Body of pancreas (tissue), 4 donors: ENCODE measurements at regions not wholly inside any gene's neighbourhood (a gene's known extent, or its start where the extent isn't known, plus 50 kb on each side); places are given as distances from the start of the nearest gene placed in this dataset.

Source experiments
- ATAC-seq: fragments of 150-250 bp; one replicate; pipeline ENCODE4 v1.9.1; 2016
- DNase-seq, 4 donors: peaks; one replicate each; pipeline ENCODE4 v3.0.0-alpha.2; 2019
- H3K27ac ChIP-seq, 4 donors: fragments of 200-600 bp; sonication (generic); 1 replicate in 3 of 4; 2 replicates in 1 of 4; pipeline versions ENCODE4 v1.5.1 to v1.6.1; 2016 to 2019; ENCODE audit warnings: mild to moderate bottlenecking in 1 of 4, mixed read lengths in 1 of 4, moderate library complexity in 1 of 4
- H3K27me3 ChIP-seq, 2 donors: fragments of 200-600 bp; sonication (generic); one replicate each; pipeline ENCODE4 v1.6.0; 2016; ENCODE audit warnings: mild to moderate bottlenecking in 1 of 2
- H3K36me3 ChIP-seq, 2 donors: fragments of 200-600 bp; sonication (generic); replicated peaks in 1 of 2; 2 replicates each; pipeline ENCODE4 v1.5.1; 2016; ENCODE audit warnings: low read depth in 2 of 2; ENCODE audit not compliant: insufficient read depth in 1 of 2
- H3K4me1 ChIP-seq: fragments of 200-600 bp; sonication (generic); one replicate; pipeline ENCODE4 v1.6.0; 2016
- H3K4me3 ChIP-seq, 2 donors: fragments of 200-600 bp; sonication (generic); 1 replicate in 1 of 2; 2 replicates in 1 of 2; pipeline ENCODE4 v1.5.1; 2016 to 2019
- H3K9me3 ChIP-seq, 3 donors: fragments of 200-600 bp; sonication (generic); 1 replicate in 2 of 3; 2 replicates in 1 of 3; pipeline ENCODE4 v1.5.1; 2016
- CTCF ChIP-seq, 7 experiments: fragments of 450-650 bp in 4 of 7; fragments of 200-600 bp in 3 of 7; sonication (generic) in 3 of 7; IDR thresholded peaks; one replicate each; pipeline ENCODE4 v1.5.1; 2016 to 2019; ENCODE audit warnings: antibody characterized with exemption in 7 of 7
- POLR2A ChIP-seq, 3 donors: fragments of 450-650 bp; IDR thresholded peaks; one replicate each; pipeline ENCODE4 v1.6.1; 2016; ENCODE audit warnings: antibody characterized with exemption in 3 of 3, mild to moderate bottlenecking in 2 of 3
- WGBS, 2 donors: methylation state at CpG; one replicate each; pipeline ENCODE4 v1.1.5; 2017; 5-methylcytosine and 5-hydroxymethylcytosine counted together
- intact Hi-C: fragments of 100-400 bp; cut with DNase I; formaldehyde crosslinking; loops from one replicate; pipeline ENCODE4 v1.15.1; 2023

DNA sequence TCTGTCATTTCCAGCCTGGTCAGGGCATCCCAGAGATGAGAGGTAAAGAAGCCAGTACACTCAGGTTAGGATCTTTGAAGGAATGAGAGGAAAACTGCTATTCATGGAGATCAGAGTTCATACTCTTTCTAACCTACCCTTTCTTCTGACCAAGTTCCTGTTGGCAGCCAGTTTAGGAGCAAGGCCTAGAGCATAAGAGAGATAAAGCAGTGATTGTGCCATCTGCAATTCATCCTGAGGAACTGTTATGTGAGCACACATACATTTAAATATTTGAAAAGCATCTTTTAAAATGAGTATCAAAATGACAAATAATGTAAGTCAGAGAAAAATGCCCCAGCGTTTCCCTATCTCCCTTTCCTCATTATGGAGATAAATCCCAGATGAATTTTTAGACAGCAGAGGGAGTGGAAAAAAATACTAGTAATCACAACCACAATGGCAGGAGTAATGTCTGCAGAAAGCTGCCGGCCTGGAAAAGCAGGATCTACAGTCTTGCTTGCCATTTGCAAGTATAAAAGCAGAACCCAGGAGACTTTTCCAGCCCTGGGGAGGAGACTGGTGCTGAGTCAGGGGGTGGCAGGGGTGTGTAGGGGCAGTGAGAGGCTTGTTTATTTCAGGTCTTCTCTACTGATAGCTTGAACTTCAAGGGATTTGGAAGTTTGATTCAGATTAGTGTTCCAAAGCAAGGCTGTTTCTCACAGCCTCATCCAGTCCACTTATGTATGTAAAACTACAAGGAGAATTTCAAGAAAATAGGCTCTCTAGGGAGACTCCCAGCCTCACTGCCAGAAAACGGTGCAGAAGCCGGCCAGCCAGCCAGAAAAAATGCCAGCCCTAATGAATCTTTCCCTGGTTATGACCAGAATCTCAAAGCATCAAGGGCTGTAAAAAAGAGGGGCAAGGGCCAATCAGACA lies 1052.4 kb downstream of the TUSC7 start:
- H3K36me3 ChIP-seq = no peaks in the 10 kb centered on the region
- 46 to 54% methylated on average over 4 of the region's 4 CpGs for WGBS, 2 donors
- no peak overlapping the region for H3K4me3 ChIP-seq
- no peak for TF ChIP-seq CTCF (IDR thresholded peaks at IDR 0.05)
- no peak for TF ChIP-seq POLR2A (IDR thresholded peaks at IDR 0.05)
- no peaks in the 10 kb centered on the region for H3K27me3 ChIP-seq
- H3K9me3 ChIP-seq = peaks cover 0 to 3% (median 0%) of the 10 kb centered on the region in 3 donors
- intact Hi-C loops = no loop called here
- ATAC-seq = no peak
- no peak for DNase-seq
- H3K27ac ChIP-seq = no peak overlapping the region
- no peaks in the 10 kb centered on the region for H3K4me1 ChIP-seq

DNA sequence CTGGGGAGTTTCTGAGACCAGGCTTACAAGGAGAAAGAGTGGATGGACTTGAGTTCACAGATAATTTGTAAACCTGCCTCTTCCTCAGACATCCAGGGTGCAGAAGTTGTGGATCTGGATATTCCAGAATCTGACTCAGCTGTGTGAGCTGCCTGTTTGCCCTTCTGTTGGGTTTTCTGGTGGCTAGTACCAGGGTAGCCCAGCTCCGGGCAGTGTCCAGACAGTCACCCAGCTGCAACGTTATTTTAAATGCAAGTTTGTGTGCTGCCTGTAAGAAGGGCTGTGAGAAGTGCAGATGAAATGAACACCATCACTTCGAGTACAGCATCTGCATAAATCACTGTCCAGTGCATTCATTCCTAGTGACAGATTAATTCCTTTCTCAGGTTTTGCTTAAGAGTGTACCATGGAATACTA lies 1053.0 kb downstream of the TUSC7 start:
- Histone ChIP-seq H3K36me3 (no peaks in the 10 kb centered on the region), H3K9me3 (peaks cover 0 to 3% (median 0%) of the 10 kb centered on the region in 3 donors), H3K27me3 (no peaks in the 10 kb centered on the region), H3K27ac (no peak overlapping the region), H3K4me3 (no peak overlapping the region), H3K4me1 (no peaks in the 10 kb centered on the region)
- ATAC-seq (no peak), DNase-seq (no peak)
- intact Hi-C loops = no loop called here
- WGBS, 2 donors = 23 to 27% methylated on average over 3 of the region's 3 CpGs
- TF ChIP-seq CTCF (IDR thresholded peaks at IDR 0.05) (no peak), POLR2A (IDR thresholded peaks at IDR 0.05) (no peak)

- Histone ChIP-seq H3K36me3 (no peaks in the 10 kb centered on the region), H3K27ac (no peak overlapping the region), H3K4me1 (no peaks in the 10 kb centered on the region), H3K4me3 (no peak overlapping the region), H3K27me3 (no peaks in the 10 kb centered on the region), H3K9me3 (peaks cover 0 to 3% (median 0%) of the 10 kb centered on the region in 3 donors)
- TF ChIP-seq POLR2A (IDR thresholded peaks at IDR 0.05) = no peak
- TF ChIP-seq CTCF (IDR thresholded peaks at IDR 0.05) = no peak
- intact Hi-C loops = no loop called here
- DNase-seq = no peak
- no peak for ATAC-seq
- WGBS, 2 donors = 45 to 78% methylated on average over 4 of the region's 4 CpGs
Measured at GRCh38 chr3:117763561-117763960, 1054.0 kb downstream of the TUSC7 start.

DNA sequence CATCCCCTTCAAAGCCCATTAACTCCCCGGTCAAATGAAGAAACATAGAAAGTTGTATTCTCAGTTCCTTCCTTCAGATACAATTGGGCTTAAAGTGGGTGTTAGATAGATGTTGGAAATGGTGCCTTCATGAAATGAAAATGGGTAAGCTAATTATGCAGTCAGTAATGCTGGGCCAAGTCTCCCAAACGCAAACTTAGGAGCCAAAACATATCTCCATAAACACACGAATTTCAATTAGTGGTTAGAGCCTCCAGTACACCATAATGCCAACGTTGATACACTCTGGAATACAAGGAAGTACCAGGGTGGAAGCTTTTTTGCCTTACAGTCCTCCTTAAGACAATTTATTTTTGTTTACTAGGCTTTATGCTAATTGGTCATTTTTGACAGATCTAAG lies 1059.0 kb downstream of the TUSC7 start:
- H3K27ac ChIP-seq = no peak overlapping the region
- H3K27me3 ChIP-seq = no peaks in the 10 kb centered on the region
- intact Hi-C loops = no loop called here
- 67 to 69% methylated on average over 4 of the region's 4 CpGs for WGBS, 2 donors
- TF ChIP-seq CTCF (IDR thresholded peaks at IDR 0.05) (no peak), POLR2A (IDR thresholded peaks at IDR 0.05) (no peak)
- no peak overlapping the region for H3K4me3 ChIP-seq
- no peak for ATAC-seq
- no peak for DNase-seq
- H3K36me3 ChIP-seq = no peaks in the 10 kb centered on the region
- H3K4me1 ChIP-seq = no peaks in the 10 kb centered on the region
- no peaks in the 10 kb centered on the region for H3K9me3 ChIP-seq

- no peak overlapping the region for H3K27ac ChIP-seq
- no peak overlapping the region for H3K4me3 ChIP-seq
- no peaks in the 10 kb centered on the region for H3K36me3 ChIP-seq
- no peak for TF ChIP-seq POLR2A (IDR thresholded peaks at IDR 0.05)
- no peak for TF ChIP-seq CTCF (IDR thresholded peaks at IDR 0.05)
- no peaks in the 10 kb centered on the region for H3K9me3 ChIP-seq
- no peak for DNase-seq
- ATAC-seq = no peak
- H3K27me3 ChIP-seq = no peaks in the 10 kb centered on the region
- intact Hi-C loops = no loop called here
- no peaks in the 10 kb centered on the region for H3K4me1 ChIP-seq
Measured at GRCh38 chr3:117774130-117774529, 1064.6 kb downstream of the TUSC7 start.
